K562 (cell line): ENCODE measurements at regions not wholly inside any gene's neighbourhood (a gene's known extent, or its start where the extent isn't known, plus 50 kb on each side); places are given as distances from the start of the nearest gene placed in this dataset.

Source experiments
- ATAC-seq: fragments of 200-7000 bp; cut with Tn5 transposase; 3 replicates; pipeline ENCODE4 v1.9.1; 2020; ENCODE audit warnings: moderate library complexity
- BruUV-seq: library from RNA; stranded (reverse); fragments of 400-500 nt; replicated peaks from 2 replicates; lab custom pipeline; 2021; lab: Mats Ljungman, UMichigan
- CTCF ChIA-PET: fragments of 300-600 bp; formaldehyde crosslinking; extraction: SDS; loops from one replicate; lab custom pipeline; 2021; ENCODE audit warnings: low intra/inter-chr PET ratio; lab: Yijun Ruan, JAX
- POLR2A ChIA-PET: fragments of 300-600, 350-650 bp; sonication (Branson Sonifier 250); formaldehyde crosslinking; extraction: SDS; loops from one replicate; lab custom pipeline; 2021; ENCODE audit warnings: antibody characterized with exemption, inconsistent platforms; lab: Yijun Ruan, JAX
- DNase-seq, 4 experiments: peaks; one replicate each; pipeline versions ENCODE4 v3.0.0 to v3.0.0-alpha.2; 2011 to 2018; ENCODE audit warnings: low spot score in 3 of 4, mixed read lengths in 3 of 4; ENCODE audit errors: extremely low read depth in 1 of 4
- FAIRE-seq: peaks from 2 replicates; lab custom pipeline; 2011; peaks lifted over from hg19 to GRCh38; lab: Jason Lieb, UNC
- H2AFZ ChIP-seq: 2 replicates; pipeline ENCODE4 v1.6.0; 2011; ENCODE audit warnings: low read depth, low read length, control low read depth, inconsistent platforms
- H3K27ac ChIP-seq: fragments of 200-600 bp; 3 replicates; pipeline ENCODE4 v1.8.0; 2011; ENCODE audit warnings: low read depth, mild to moderate bottlenecking, control low read depth, inconsistent platforms, low read length, moderate library complexity, mixed read lengths; ENCODE audit errors: extremely low read depth
- H3K27me3 ChIP-seq, 2 experiments: fragments of 300-600 bp in 1 of 2; 2 replicates in 1 of 2; 3 replicates in 1 of 2; pipeline versions ENCODE4 v1.6.0 to v1.8.0; 2011; ENCODE audit warnings: inconsistent platforms in 2 of 2, low read length in 2 of 2, mild to moderate bottlenecking in 1 of 2, mixed read lengths in 1 of 2, moderate library complexity in 1 of 2; ENCODE audit not compliant: control insufficient read depth in 2 of 2, insufficient read depth in 2 of 2
- H3K36me3 ChIP-seq: fragments of 300-600 bp; 3 replicates; pipeline ENCODE4 v1.8.0; 2011; ENCODE audit warnings: mild to moderate bottlenecking, low read length, inconsistent platforms; ENCODE audit not compliant: control insufficient read depth, insufficient read depth
- H3K4me1 ChIP-seq, 2 experiments: fragments of 200-600 bp in 1 of 2; replicated peaks in 1 of 2; 2 replicates in 1 of 2; 3 replicates in 1 of 2; pipeline versions ENCODE4 v1.5.1 to v1.8.0; 2011; ENCODE audit warnings: inconsistent platforms in 2 of 2, low read length in 2 of 2, mild to moderate bottlenecking in 1 of 2, mixed read lengths in 1 of 2, moderate library complexity in 1 of 2; ENCODE audit not compliant: control insufficient read depth in 2 of 2, insufficient read depth in 2 of 2
- H3K4me2 ChIP-seq: 2 replicates; pipeline ENCODE4 v1.6.1; 2011; ENCODE audit warnings: low read length, control low read depth, inconsistent platforms, mixed read lengths; ENCODE audit not compliant: insufficient read depth
- H3K4me3 ChIP-seq: fragments of 200-600 bp; sonication (generic), shearing (Covaris generic); 2 replicates; pipeline ENCODE4 v1.5.1; 2016; ENCODE audit warnings: control low read depth, inconsistent platforms
- H3K79me2 ChIP-seq: fragments of 200-600 bp; 3 replicates; pipeline ENCODE4 v1.8.0; 2011; ENCODE audit warnings: low read length, inconsistent platforms; ENCODE audit not compliant: control insufficient read depth, insufficient read depth
- H3K9ac ChIP-seq, 2 experiments: 2 replicates each; pipeline versions ENCODE4 v1.6.0 to v1.6.1; 2011; ENCODE audit warnings: low read depth in 2 of 2, low read length in 2 of 2, control low read depth in 1 of 2, inconsistent platforms in 1 of 2, mild to moderate bottlenecking in 1 of 2, mixed read lengths in 1 of 2; ENCODE audit not compliant: insufficient read depth in 1 of 2
- H3K9me1 ChIP-seq: one replicate; pipeline ENCODE4 v1.6.0; 2011; ENCODE audit warnings: inconsistent platforms, mild to moderate bottlenecking, low read length, moderate library complexity; ENCODE audit not compliant: control insufficient read depth, insufficient read depth
- H3K9me3 ChIP-seq: replicated peaks from 2 replicates; pipeline ENCODE4 v1.5.1; 2011; ENCODE audit warnings: low read depth, low read length, inconsistent platforms; ENCODE audit not compliant: control insufficient read depth, insufficient read depth
- H4K20me1 ChIP-seq: replicated peaks from 2 replicates; pipeline ENCODE4 v1.6.1; 2011; ENCODE audit warnings: low read length, inconsistent platforms, mixed read lengths; ENCODE audit not compliant: control insufficient read depth, insufficient read depth
- BRCA1 ChIP-seq, 2 experiments: fragments of 450-650 bp in 1 of 2; sonication (generic) in 1 of 2; formaldehyde crosslinking in 1 of 2; IDR thresholded peaks; 2 replicates each; pipeline versions ENCODE4 v1.5.0 to v1.6.1; 2017 to 2020; ENCODE audit warnings: mild to moderate bottlenecking in 1 of 2, missing genetic modification reagents in 1 of 2
- CHD4 ChIP-seq: fragments of 200-600 bp; sonication (generic); IDR thresholded peaks from 3 replicates; pipeline ENCODE4 v1.6.1; 2012; ENCODE audit warnings: low read depth, mild to moderate bottlenecking, mixed read lengths, low read length, inconsistent platforms; ENCODE audit not compliant: insufficient read depth, insufficient replicate concordance, poor library complexity, severe bottlenecking
- ELF1 ChIP-seq: fragments of 200-800 bp; sonication (Bioruptor generic); IDR thresholded peaks from 2 replicates; pipeline ENCODE4 v1.6.1; 2016; ENCODE audit warnings: missing genetic modification characterization, missing compliant biosample characterization
- EP400 ChIP-seq: fragments of 450-650 bp; IDR thresholded peaks from 2 replicates; pipeline ENCODE4 v1.6.1; 2017; ENCODE audit warnings: antibody characterized with exemption, mild to moderate bottlenecking, moderate library complexity
- FOXJ3 ChIP-seq: sonication (generic); formaldehyde crosslinking; IDR thresholded peaks from 2 replicates; pipeline ENCODE4 v1.4.0; 2020; ENCODE audit warnings: mild to moderate bottlenecking, missing genetic modification reagents
- HLTF ChIP-seq: fragments of 450-650 bp; IDR thresholded peaks from 2 replicates; pipeline ENCODE4 v1.6.1; 2016
- KLF10 ChIP-seq: fragments of 250-450 bp; sonication (Bioruptor Pico); IDR thresholded peaks from 2 replicates; pipeline ENCODE4 v1.6.1; 2021; ENCODE audit warnings: matching md5 sums
- MTF1 ChIP-seq: fragments of 250-450 bp; sonication (Bioruptor Pico); IDR thresholded peaks from 2 replicates; pipeline ENCODE4 v1.9.0; 2021; ENCODE audit warnings: moderate library complexity, mild to moderate bottlenecking, inconsistent platforms, borderline replicate concordance
- NKRF ChIP-seq: fragments of 450-650 bp; IDR thresholded peaks from 2 replicates; pipeline ENCODE4 v1.6.1; 2016; ENCODE audit warnings: borderline replicate concordance
- PCBP1 ChIP-seq: fragments of 200-400 bp; formaldehyde crosslinking; IDR thresholded peaks from 2 replicates; pipeline ENCODE4 v1.6.1; 2018; ENCODE audit warnings: mild to moderate bottlenecking, low read depth, low read length; ENCODE audit not compliant: poor library complexity, severe bottlenecking
- RCOR1 ChIP-seq, 2 experiments: IDR thresholded peaks; 2 replicates each; pipeline ENCODE4 v1.6.1; 2012; ENCODE audit warnings: low read depth in 2 of 2, low read length in 2 of 2, borderline replicate concordance in 1 of 2, improper control_type of control experiment in 1 of 2
- SNIP1 ChIP-seq: fragments of 450-650 bp; IDR thresholded peaks from 2 replicates; pipeline ENCODE4 v1.7.1; 2017; ENCODE audit warnings: low read depth, mild to moderate bottlenecking
- ZBTB7A ChIP-seq: IDR thresholded peaks from 2 replicates; pipeline ENCODE4 v1.6.1; 2011; ENCODE audit warnings: low read depth, mild to moderate bottlenecking, low read length, moderate library complexity, borderline replicate concordance; ENCODE audit not compliant: control insufficient read depth
- ZNF282 ChIP-seq: sonication (generic); formaldehyde crosslinking; IDR thresholded peaks from 2 replicates; pipeline ENCODE4 v1.8.1; 2023; ENCODE audit warnings: missing genetic modification reagents
- ZNF444 ChIP-seq: fragments of 250-450 bp; sonication (Bioruptor Pico); IDR thresholded peaks from 2 replicates; pipeline ENCODE4 v1.4.0; 2020; ENCODE audit warnings: mild to moderate bottlenecking, moderate library complexity
- ZNF449 ChIP-seq: fragments of 250-450 bp; sonication (Bioruptor Pico); IDR thresholded peaks from 2 replicates; pipeline ENCODE4 v1.8.0; 2022; ENCODE audit warnings: moderate library complexity, mild to moderate bottlenecking, inconsistent platforms
- WGBS: fragments of 100-300 bp; shearing (Covaris generic); methylation state at CpG from one replicate; pipeline ENCODE4 v1.1.6; 2016; ENCODE audit warnings: low coverage, mixed read lengths; ENCODE audit not compliant: insufficient coverage; ENCODE audit errors: missing lambda C conversion rate; 5-methylcytosine and 5-hydroxymethylcytosine counted together
- in situ Hi-C: fragments of 300-500 bp; cut with MboI; formaldehyde crosslinking; loops from 4 replicates; pipeline ENCODE4 v1.15.0; 2018; ENCODE audit warnings: inconsistent platforms, mixed read lengths
- intact Hi-C: fragments of 100-400 bp; cut with micrococcal nuclease; formaldehyde crosslinking; loops from 2 replicates; pipeline ENCODE4 v1.14.2; 2022

GRCh38 chr5:51559339-51559738, 176.1 kb downstream of the ISL1 start:
- WGBS, result 0% methylated on average over 2 of the region's 2 CpGs
- DNase-seq (no peak), FAIRE-seq (no peak), ATAC-seq (no peak)
- Histone ChIP-seq H2AFZ (no peak overlapping the region), H3K79me2 (no peaks in the 10 kb centered on the region), H3K27ac (no peak overlapping the region), H3K9me3 (no peaks in the 10 kb centered on the region), H4K20me1 (no peaks in the 10 kb centered on the region), H3K9me1 (no peaks in the 10 kb centered on the region), H3K4me1 (no peaks in the 10 kb centered on the region), H3K27me3 (no peaks in the 10 kb centered on the region), H3K4me3 (no peak overlapping the region), H3K36me3 (no peaks in the 10 kb centered on the region), H3K9ac (no peak overlapping the region), H3K4me2 (no peak overlapping the region)
- TF ChIP-seq ZNF282 (CRISPR knock-in tag) (no peak), FOXJ3 (CRISPR knock-in tag) (no peak), KLF10 (no peak), ZBTB7A (no peak), MTF1 (CRISPR knock-in tag) (no peak), NKRF (no peak), CHD4 (no peak), SNIP1 (no peak), ZNF444 (no peak), ELF1 (tag) (no peak), RCOR1 (IDR thresholded peaks at IDR 0.05; ENCODE audit: borderline replicate concordance in 1 of 2, low read depth in 2 of 2, low read length in 2 of 2) (no peak), PCBP1 (no peak), BRCA1 (IDR thresholded peaks at IDR 0.05) (no peak), BRCA1 (CRISPR knock-in tag; IDR thresholded peaks at IDR 0.05) (no peak), HLTF (no peak), ZNF449 (CRISPR knock-in tag) (no peak), EP400 (no peak)
- ChIA-PET POLR2A (no interaction called here), CTCF (no interaction called here)
- intact Hi-C loops, result no loop called here
- in situ Hi-C loops, result no loop called here
- no TSS peak for BruUV-seq
